ENCODE measurements at regions not wholly inside any gene's neighbourhood (a gene's known extent, or its start where the extent isn't known, plus 50 kb on each side); places are given as distances from the start of the nearest gene placed in this dataset.

GRCh38 chr12:3925621-3926020 lies 52.4 kb upstream of the PARP11 start:
- FAIRE-seq (no peak), DNase-seq (ENCODE audit: low spot score) (no peak)

- FAIRE-seq (no peak), DNase-seq (ENCODE audit: low spot score) (no peak)
Measured at GRCh38 chr12:3924761-3925160, 51.6 kb upstream of the PARP11 start.

DNA sequence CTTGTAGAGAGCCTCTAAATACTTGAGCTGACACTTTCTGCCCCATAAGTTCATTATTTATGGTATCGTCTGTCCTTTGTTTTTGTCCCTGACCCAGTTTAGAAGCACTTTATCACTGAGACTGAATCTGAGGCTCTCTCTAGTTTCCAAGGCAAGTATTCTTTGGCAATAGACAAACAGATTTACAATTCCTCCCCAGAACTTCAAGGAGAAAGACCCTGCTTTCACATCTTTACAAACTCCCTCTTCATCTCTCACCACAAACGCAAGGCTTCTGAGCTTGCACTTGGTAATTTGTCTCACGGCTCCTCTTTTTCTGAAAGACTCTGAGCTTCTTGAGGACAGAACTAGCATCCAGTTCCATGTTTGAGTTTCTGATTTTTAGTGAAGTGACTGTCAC lies 49.8 kb upstream of the PARP11 start:
- no peak for FAIRE-seq
- DNase-seq (ENCODE audit: low spot score), result no peak

Measured in urothelium cell line (cell line).